ENCODE measurements at regions not wholly inside any gene's neighbourhood (a gene's known extent, or its start where the extent isn't known, plus 50 kb on each side); places are given as distances from the start of the nearest gene placed in this dataset.

- H3K27me3 ChIP-seq (ENCODE audit: insufficient read depth, low read length) = no peaks in the 10 kb centered on the region
- H3K27ac ChIP-seq (ENCODE audit: low read depth, low read length) = no peak overlapping the region
- no TSS peak for BruUV-seq (replicated peaks)
- no peaks in the 10 kb centered on the region for H3K4me1 ChIP-seq (ENCODE audit: control insufficient read depth in 1 of 2, insufficient read depth in 2 of 2, low read length in 2 of 2)
- no peaks in the 10 kb centered on the region for H4K20me1 ChIP-seq (ENCODE audit: insufficient read depth)
- ChIA-PET RAD21 (ENCODE audit: low non-redundant PET in 1 of 2, low total read pairs in 2 of 2, uncharacterized antibody in 2 of 2, unreplicated experiment in 2 of 2) (no interaction called here), POLR2A (no interaction called here), CTCF (no interaction called here)
- H3K9me3 ChIP-seq (ENCODE audit: control insufficient read depth in 1 of 2, insufficient read depth in 1 of 2, low read depth in 1 of 2, low read length in 2 of 2) = peaks cover 0 to 8% of the 10 kb centered on the region in 2 experiments; a peak in 1 of 4 replicates
- TF ChIP-seq ATF3 (IDR thresholded peaks at IDR 0.05) (no peak), EZH2phosphoT487 (IDR thresholded peaks at IDR 0.05; ENCODE audit: borderline replicate concordance) (no peak), RAD21 (IDR thresholded peaks at IDR 0.05; ENCODE audit: low read depth) (no peak), ELF1 (IDR thresholded peaks at IDR 0.05; ENCODE audit: borderline replicate concordance, low read depth) (no peak), REST (IDR thresholded peaks at IDR 0.05; ENCODE audit: low read depth) (no peak), EGR1 (IDR thresholded peaks at IDR 0.05; ENCODE audit: low read depth) (no peak), SIN3A (IDR thresholded peaks at IDR 0.05; ENCODE audit: low read depth) (no peak), SRF (IDR thresholded peaks at IDR 0.05; ENCODE audit: low read depth) (no peak), ZFX (IDR thresholded peaks at IDR 0.05) (no peak), POLR2AphosphoS5 (IDR thresholded peaks at IDR 0.05; ENCODE audit: low read depth, low read length) (no peak), YY1 (IDR thresholded peaks at IDR 0.05; ENCODE audit: extremely low read depth, insufficient replicate concordance, low read depth, low read length) (no peak), EZH2 (IDR thresholded peaks at IDR 0.05) (no peak), TCF7L2 (IDR thresholded peaks at IDR 0.05; ENCODE audit: borderline replicate concordance, extremely low read depth, insufficient read depth, insufficient read length) (no peak), JUND (IDR thresholded peaks at IDR 0.05) (no peak), CEBPB (IDR thresholded peaks at IDR 0.05; ENCODE audit: low read depth) (no peak), ZNF274 (IDR thresholded peaks at IDR 0.05; ENCODE audit: low read depth, low read length) (no peak), SP1 (IDR thresholded peaks at IDR 0.05; ENCODE audit: low read depth) (no peak)
- no peak overlapping the region for H3K4me3 ChIP-seq (replicated peaks in 1 of 2; ENCODE audit: low read depth in 1 of 2, low read length in 2 of 2)
- DNase-seq (ENCODE audit: low read depth, low spot score) (no peak), ATAC-seq (no peak)
- H3K9ac ChIP-seq (ENCODE audit: low read length) = no peak overlapping the region
- intact Hi-C loops (cut with micrococcal nuclease) = no loop called here
- H3K79me2 ChIP-seq (ENCODE audit: insufficient read depth, low read length) = no peaks in the 10 kb centered on the region
- no peak overlapping the region for H2AFZ ChIP-seq (ENCODE audit: low read depth, low read length, poor library complexity, severe bottlenecking)
- no peaks in the 10 kb centered on the region for H3K9me2 ChIP-seq (ENCODE audit: insufficient read depth)
- H3K4me2 ChIP-seq (ENCODE audit: low read length) = no peak overlapping the region
- H3K36me3 ChIP-seq (ENCODE audit: control insufficient read depth in 1 of 2, insufficient read depth in 2 of 2, low read length in 2 of 2) = no peaks in the 10 kb centered on the region
These were observed 617.9 kb upstream of the PHF14 start for GRCh38 chr7:10355816-10356215.
